ENCODE measurements at regions not wholly inside any gene's neighbourhood (a gene's known extent, or its start where the extent isn't known, plus 50 kb on each side); places are given as distances from the start of the nearest gene placed in this dataset.

- TF ChIP-seq SMAD3 (CRISPR knock-in tag; IDR thresholded peaks at IDR 0.05; ENCODE audit: borderline replicate concordance) (no peak), TEAD4 (CRISPR knock-in tag; IDR thresholded peaks at IDR 0.05) (no peak), GABPB1 (CRISPR knock-in tag; IDR thresholded peaks at IDR 0.05) (no peak), MAX (CRISPR knock-in tag; IDR thresholded peaks at IDR 0.05) (no peak), SP1 (CRISPR knock-in tag; conservative IDR thresholded peaks at IDR 0.05) (no peak), ZNF423 (CRISPR knock-in tag; IDR thresholded peaks at IDR 0.05) (no peak), USF1 (CRISPR knock-in tag; IDR thresholded peaks at IDR 0.05) (no peak), NFYB (CRISPR knock-in tag; conservative IDR thresholded peaks at IDR 0.05; ENCODE audit: low read depth) (no peak), ETV6 (CRISPR knock-in tag; IDR thresholded peaks at IDR 0.05) (no peak), ZNF138 (CRISPR knock-in tag; conservative IDR thresholded peaks at IDR 0.05) (no peak)
- TF ChIP-seq, protein P1, sequence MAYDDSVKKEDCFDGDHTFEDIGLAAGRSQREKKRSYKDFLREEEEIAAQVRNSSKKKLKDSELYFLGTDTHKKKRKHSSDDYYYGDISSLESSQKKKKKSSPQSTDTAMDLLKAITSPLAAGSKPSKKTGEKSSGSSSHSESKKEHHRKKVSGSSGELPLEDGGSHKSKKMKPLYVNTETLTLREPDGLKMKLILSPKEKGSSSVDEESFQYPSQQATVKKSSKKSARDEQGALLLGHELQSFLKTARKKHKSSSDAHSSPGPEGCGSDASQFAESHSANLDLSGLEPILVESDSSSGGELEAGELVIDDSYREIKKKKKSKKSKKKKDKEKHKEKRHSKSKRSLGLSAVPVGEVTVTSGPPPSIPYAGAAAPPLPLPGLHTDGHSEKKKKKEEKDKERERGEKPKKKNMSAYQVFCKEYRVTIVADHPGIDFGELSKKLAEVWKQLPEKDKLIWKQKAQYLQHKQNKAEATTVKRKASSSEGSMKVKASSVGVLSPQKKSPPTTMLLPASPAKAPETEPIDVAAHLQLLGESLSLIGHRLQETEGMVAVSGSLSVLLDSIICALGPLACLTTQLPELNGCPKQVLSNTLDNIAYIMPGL (CRISPR knock-in tag; IDR thresholded peaks at IDR 0.05): no peak
- TF ChIP-seq, protein P2, sequence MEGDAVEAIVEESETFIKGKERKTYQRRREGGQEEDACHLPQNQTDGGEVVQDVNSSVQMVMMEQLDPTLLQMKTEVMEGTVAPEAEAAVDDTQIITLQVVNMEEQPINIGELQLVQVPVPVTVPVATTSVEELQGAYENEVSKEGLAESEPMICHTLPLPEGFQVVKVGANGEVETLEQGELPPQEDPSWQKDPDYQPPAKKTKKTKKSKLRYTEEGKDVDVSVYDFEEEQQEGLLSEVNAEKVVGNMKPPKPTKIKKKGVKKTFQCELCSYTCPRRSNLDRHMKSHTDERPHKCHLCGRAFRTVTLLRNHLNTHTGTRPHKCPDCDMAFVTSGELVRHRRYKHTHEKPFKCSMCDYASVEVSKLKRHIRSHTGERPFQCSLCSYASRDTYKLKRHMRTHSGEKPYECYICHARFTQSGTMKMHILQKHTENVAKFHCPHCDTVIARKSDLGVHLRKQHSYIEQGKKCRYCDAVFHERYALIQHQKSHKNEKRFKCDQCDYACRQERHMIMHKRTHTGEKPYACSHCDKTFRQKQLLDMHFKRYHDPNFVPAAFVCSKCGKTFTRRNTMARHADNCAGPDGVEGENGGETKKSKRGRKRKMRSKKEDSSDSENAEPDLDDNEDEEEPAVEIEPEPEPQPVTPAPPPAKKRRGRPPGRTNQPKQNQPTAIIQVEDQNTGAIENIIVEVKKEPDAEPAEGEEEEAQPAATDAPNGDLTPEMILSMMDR (IDR thresholded peaks at IDR 0.05): no peak
These were observed 68.1 kb downstream of the EN1 start for GRCh38 chr2:118779362-118779761.

Measured in WTC11 (cell line).